HCT116 (cell line): ENCODE measurements at regions not wholly inside any gene's neighbourhood (a gene's known extent, or its start where the extent isn't known, plus 50 kb on each side); places are given as distances from the start of the nearest gene placed in this dataset.

Source experiments
- EZH2 ChIP-seq: fragments of 200-600 bp; sonication (generic); IDR thresholded peaks from 2 replicates; pipeline ENCODE4 v1.6.1; 2017; ENCODE audit warnings: antibody characterized with exemption, mixed run types
- EZH2phosphoT487 ChIP-seq: fragments of 200-600 bp; IDR thresholded peaks from 2 replicates; pipeline ENCODE4 v1.6.1; 2018; ENCODE audit warnings: antibody characterized with exemption, borderline replicate concordance
- POLR2A ChIP-seq: IDR thresholded peaks from 2 replicates; pipeline ENCODE4 v1.7.0; 2011; ENCODE audit warnings: borderline replicate concordance; ENCODE audit not compliant: insufficient read depth, insufficient read length; ENCODE audit errors: extremely low read depth
- POLR2AphosphoS5 ChIP-seq: IDR thresholded peaks from 2 replicates; pipeline ENCODE4 v1.6.1; 2011; ENCODE audit warnings: mild to moderate bottlenecking, low read depth, low read length, moderate library complexity
- TF ChIP-seq, protein P1 (sequence below), 3 experiments: fragments of 200-600 bp in 1 of 3; sonication (generic) in 1 of 3; IDR thresholded peaks in 2 of 3; conservative IDR thresholded peaks in 1 of 3; 2 replicates each; pipeline ENCODE4 v1.5.1; 2012 to 2017; ENCODE audit warnings: low read depth in 2 of 3, low read length in 2 of 3, antibody characterized with exemption in 1 of 3, borderline replicate concordance in 1 of 3, control low read depth in 1 of 3, mild to moderate bottlenecking in 1 of 3, mixed read lengths in 1 of 3, mixed run types in 1 of 3, moderate library complexity in 1 of 3; ENCODE audit not compliant: insufficient read depth in 1 of 3
- TF ChIP-seq, protein P2 (sequence below): IDR thresholded peaks from 2 replicates; pipeline ENCODE4 v1.6.1; 2012

DNA sequence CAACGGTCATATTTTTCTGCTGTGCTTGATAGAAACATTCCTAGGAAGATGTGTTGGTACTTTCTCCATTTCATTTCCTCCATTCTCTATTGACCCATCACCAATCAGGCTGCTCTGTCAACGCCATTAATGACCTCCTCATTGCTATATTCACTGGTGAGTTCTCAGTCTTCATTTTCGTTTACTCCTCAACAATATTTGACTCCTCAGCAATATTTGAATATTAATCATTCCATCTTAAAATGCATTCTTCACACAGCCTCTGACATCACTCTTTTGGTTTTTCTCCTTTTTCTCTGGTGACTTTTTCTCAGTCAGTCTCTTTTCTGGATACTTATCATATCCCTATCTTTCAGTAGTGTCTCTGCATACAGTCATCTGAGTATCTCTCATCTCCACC lies 323.5 kb upstream of the CRIM1 start:
- TF ChIP-seq, protein P1, sequence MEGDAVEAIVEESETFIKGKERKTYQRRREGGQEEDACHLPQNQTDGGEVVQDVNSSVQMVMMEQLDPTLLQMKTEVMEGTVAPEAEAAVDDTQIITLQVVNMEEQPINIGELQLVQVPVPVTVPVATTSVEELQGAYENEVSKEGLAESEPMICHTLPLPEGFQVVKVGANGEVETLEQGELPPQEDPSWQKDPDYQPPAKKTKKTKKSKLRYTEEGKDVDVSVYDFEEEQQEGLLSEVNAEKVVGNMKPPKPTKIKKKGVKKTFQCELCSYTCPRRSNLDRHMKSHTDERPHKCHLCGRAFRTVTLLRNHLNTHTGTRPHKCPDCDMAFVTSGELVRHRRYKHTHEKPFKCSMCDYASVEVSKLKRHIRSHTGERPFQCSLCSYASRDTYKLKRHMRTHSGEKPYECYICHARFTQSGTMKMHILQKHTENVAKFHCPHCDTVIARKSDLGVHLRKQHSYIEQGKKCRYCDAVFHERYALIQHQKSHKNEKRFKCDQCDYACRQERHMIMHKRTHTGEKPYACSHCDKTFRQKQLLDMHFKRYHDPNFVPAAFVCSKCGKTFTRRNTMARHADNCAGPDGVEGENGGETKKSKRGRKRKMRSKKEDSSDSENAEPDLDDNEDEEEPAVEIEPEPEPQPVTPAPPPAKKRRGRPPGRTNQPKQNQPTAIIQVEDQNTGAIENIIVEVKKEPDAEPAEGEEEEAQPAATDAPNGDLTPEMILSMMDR (IDR thresholded peaks at IDR 0.05 in 2 of 3, conservative IDR thresholded peaks at IDR 0.05 in 1 of 3; ENCODE audit: borderline replicate concordance in 1 of 3, insufficient read depth in 1 of 3, low read depth in 2 of 3, low read length in 2 of 3), result no peak
- TF ChIP-seq, protein P2, sequence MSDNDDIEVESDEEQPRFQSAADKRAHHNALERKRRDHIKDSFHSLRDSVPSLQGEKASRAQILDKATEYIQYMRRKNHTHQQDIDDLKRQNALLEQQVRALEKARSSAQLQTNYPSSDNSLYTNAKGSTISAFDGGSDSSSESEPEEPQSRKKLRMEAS, result no peak
- no peak for TF ChIP-seq EZH2
- no peak for TF ChIP-seq POLR2AphosphoS5
- no peak for TF ChIP-seq POLR2A
- no peak for TF ChIP-seq EZH2phosphoT487
